ENCODE measurements at regions not wholly inside any gene's neighbourhood (a gene's known extent, or its start where the extent isn't known, plus 50 kb on each side); places are given as distances from the start of the nearest gene placed in this dataset.
"Not testable (repeated sequence)": the region's sequence is repeated elsewhere in the genome, so short reads cannot be mapped to it uniquely, and the experiment has no call there.

DNA sequence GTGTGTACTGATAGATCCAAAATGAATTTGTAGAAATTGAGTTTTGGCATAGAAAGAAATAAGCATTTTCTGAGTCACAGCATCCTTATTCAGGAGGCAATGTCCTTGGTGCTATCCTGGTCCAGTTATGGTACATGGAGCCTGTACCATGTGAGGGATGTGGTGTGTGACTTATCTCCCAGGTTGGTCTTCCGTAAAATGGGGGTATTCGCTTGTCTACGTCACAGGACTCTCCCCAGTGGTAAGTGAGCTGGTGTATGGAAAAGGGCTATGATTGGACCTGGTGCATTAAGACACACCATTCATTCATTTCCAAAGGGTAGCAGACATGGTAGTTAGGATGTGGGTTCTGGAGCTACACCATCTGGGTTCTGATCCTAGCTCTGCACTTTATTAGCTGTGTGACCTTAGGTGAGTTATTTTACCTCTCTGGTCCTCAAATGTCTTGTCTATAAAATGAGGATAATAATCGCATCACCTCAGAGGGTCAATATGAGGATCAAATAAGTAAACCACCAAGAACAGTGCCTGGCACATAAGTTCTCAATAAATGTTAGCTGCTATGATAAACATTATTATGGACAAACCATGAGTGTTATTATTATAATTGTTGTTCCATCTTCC, 119.2 kb downstream of the MYCN start:
- DNase-seq, result no peak

DNA sequence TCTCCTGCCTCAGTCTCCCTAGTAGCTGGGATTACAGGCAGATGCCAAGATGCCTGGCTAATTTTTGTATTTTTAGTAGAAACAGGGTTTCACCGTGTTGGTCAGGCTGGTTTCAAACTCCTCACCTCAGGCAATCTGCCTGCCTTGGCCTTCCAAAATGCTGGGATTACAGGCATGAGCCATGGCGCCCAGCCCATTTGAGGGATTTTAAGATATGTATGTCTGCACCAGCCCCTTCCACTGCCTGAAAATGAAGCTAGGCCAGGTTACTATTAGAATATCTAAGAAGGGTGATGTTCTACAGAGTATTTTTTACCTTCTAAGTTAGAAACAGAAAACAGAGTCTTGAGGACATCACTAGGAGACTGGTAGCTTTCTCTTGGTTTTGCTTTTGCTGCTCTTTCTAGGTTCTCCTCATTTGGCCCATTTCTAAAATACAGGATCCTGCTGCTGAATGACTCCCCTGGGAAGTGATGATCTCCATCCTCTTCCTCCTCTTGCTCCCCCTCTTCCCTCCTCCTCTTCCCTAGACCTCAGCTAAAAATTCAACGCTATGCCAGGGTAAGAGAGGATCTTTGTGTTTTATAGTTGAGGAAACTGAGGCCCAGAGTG, 118.5 kb downstream of the MYCN start:
- DNase-seq, result no peak

DNA sequence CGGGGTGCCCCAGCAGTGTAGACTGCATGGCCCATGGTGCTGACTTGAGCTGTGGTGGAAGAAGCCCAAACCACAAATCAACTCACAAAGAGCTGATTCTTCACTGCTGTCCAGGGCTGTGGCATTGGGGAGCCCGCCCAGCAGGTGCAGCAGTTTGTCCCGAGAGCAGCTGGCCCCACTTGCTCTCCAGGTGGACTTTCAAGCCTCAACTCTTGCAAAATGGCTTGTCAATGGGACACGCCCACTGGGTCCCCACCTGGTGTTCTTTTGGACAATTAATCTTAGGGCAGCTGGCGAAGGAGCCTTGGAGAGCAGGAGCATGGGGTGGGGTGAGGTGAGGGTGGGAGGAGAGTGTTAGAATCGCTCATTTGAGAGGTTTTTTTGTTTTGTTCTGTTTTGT, 117.9 kb downstream of the MYCN start:
- no peak for DNase-seq

DNA sequence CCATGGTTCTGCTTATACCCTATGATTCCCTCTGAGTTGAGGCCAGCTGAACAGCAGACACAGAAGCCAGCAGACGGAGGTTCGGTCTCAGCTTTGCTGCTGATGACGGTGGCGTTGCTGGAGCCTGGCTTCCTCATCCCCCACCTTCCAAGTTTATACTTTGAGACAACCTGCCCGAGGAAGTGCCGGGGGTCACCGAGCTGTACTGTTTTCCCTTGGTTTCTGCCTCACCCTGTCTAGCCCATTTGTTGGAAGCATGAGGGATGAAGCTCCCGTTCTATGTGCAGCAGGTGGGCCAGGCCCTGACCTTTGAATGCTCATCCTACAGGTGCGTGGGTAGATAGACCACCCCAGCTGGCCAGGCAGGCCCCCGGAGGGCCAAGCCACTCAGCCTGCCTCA, 117.3 kb downstream of the MYCN start:
- no peak for DNase-seq

DNA sequence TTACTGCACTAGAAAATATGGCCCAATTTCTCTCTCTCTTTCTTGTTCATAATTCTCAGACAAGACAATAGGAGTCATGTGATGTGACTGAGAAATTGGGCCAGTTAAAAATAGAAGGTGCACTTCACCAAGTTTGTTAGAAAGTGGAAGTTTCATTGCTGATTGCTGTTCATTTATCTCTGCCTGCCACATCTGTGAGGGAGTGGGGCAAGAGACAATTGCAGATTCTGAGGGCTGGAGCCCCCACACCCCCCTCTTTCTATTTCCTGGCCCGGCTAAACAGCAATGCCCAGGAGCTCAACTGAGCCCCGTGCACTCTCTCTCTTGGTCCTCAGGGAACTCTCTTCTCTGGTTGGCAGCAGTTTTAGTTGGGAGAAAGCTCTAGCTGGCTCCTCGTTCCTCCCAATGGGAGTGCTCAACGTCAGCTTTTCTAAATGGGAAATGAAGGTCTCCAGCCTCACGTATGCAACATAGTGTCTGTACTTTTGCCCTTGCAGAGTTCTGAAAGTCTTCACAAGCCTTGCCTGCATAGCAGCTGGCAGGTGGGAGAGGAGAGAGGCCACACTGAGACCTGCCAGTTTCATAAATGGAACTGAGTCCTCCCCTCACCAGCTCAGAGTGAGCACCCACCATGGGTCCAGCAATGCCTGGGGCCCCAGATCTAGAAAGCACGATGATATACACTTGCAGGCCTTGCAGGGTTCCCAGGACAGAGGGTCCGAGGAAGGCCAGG, 115.7 kb downstream of the MYCN start:
- DNase-seq, result no peak

DNA sequence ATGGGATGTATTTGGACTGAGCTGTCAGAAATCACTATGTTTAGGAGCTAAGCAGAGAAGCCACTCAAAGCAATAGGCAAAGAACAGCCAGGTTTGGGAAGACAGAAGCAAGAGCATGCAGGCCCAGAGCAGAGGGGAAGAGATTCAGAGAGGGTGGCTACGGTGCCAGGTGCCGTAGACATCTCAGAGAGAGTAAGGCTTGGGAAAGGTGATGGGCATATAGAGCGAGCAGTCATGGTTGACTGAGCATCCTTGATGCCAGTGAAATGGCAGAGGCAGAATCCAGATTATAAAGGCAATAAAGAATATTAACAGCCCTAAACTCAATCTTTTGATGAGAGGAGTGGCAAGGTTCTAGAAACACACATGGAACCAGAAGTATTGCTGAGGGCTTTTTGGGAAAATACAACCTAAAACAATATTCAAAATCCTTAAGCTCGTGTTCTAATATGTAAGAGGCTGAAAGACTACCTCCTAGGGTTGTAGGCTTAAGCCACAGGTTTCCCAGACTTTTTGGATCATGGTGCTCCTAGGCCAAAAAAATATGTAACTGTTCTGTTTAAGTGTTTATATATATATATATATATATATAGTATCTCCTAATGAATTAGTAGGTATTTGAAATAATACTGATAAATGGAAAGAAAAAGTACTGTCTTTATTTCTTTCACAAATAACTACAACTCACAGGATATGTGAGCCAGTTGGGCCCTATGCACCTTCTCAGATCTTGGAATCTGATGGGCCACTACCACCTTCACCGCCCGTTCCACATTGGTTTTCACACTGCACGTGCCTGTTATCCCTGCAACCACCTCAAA, 113.3 kb downstream of the MYCN start:
- no peak for DNase-seq

DNA sequence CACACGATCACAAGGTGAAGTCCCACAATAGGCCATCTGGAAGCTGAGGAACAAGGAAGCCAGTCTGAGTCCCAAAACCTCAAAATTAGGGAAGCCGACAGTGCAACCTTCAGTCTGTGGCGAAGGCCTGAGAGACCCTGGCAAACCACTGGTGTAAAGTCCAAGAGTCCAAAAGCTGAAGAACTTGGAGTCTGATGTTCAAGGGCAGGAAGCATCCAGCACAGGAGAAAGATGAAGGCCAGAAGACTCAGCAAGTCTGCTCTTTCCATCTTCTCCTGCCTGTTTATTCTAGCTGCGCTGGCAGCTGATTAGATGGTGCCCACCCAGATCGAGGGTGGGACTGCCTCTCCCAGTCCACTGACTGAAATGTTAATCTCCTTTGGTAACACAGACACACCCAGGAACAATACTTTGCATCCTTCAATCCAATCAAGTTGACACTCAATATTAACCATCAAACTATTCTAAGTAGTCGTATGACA, 112.3 kb downstream of the MYCN start:
- DNase-seq, result not testable (repeated sequence)

DNA sequence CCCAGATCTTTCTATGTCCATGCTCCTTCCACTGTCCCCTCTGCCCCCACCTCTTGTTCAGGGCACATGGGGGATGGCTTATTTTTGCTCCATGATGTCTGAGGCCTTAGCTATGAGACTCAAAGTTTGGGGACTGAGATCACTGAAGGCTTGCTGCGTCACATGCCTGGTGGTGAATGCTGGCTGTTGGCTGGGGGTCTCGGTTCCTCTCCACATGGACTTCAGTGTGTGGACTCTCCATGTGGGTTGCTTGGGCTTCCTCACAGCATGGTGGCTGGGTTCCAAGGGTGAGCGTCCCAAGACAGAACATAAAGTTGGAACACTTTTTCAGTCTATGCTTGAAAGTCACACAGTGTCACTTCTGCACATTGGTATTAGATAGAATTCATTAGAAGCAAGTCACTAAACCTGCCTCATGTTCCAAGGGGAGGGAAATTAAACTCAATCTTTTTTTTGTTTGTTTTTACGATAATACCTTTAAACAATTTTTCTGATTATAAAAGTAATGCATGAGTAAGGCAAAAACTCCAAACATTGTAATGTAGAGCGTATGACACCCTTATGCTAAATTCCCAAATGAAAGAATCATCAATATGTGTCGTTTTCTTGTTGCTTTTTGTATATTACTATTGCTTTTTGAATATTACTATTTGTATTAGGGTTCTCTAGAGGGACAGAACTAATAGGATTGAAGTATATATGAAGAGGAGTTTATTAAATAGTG, 111.7 kb downstream of the MYCN start:
- no peak for DNase-seq

DNA sequence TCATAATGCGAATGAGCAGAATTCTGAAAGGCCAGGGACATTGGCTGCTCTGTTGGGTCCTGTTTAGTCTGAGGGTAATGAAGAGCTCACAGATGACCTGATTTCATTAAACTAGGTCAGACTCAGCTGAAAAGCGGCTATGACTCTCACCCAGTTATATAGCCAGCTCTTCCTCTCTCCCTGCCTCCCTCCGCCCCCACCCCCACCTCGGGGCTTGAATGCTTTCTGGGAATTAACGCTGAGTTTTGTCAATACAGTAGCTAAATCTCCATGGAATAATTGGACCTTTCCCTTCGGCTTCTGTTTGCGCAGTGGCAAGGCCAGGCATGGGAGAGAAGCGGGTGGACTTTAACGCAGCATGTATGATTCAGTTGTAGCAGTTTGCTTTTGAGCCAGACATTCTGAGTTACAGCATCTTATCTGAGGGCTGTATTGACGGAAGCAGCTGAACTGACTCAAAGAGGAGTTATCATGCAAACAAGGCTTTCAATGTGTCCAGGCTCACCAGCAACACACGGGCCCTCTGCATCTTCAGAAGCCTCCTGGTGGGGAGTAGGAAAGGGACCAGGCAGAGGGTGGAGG, 110.6 kb downstream of the MYCN start:
- DNase-seq, result no peak

DNA sequence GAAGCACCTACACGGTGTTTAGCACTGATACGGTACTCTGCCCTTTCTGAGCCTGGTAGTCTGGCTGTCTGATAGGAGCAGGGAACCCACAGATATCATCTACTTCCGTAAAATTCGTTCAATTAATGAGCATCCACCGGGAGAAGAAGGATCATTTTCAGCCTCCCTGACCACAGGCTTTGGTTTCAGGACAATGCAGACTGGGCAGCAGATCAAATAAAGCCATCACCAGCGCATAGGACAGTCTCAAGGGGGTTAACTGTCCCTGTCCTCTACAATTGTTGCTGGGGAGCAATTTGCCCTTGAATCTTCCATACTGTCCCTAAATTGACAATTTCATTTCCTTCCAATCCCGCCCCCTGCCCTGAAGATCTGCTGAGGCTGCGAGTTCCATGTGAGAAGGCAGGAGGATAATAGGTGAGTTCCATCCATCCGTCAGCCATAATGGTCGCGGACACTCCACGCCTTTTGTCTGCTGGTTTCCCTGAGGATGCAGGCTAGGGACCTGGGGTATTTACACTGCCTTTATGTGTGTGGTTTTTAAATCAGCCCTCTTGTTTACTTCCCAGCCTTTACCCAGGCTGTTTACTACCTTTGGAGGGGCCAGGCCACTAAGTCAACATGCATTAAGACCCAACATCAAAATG, 110.0 kb downstream of the MYCN start:
- no peak for DNase-seq

DNA sequence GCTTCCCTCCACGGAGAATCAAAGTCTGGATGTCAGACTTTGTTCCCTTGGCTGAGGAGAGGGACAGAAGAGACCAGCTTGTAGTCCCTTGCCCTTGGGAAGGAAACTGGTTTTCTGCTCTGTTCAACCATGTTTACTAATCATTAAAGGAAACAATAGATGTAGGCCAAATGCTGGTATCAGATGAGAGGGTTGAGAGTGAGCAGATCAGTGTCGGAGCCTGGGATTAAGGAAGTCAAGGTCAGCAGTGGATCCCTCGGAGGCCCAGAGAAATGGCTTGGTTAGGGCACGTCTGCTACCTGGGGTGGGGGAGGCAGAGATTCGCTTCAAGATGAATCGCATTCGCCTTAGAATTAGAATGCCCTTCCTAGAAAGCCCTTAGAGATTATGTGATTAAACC, 109.1 kb downstream of the MYCN start:
- DNase-seq, result no peak

DNA sequence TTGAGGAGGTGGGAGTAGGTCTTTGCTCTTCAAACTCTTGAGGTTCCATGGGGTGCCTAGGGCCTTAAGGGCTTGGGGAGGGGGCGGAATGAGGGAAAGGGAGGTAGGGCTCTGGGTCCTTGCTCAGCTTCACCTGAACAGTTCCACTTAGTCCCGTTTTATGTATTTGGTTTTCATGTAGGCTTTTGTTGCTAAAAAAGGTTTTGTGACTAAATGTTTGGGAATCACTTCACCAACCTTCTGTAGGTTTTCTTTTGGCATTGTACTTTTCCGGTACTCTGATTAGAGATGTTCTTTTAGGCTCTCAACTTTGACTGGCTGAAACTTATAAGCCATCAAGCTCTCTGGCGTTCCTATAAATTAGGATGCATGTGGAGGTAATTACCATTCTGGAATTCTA, 108.1 kb downstream of the MYCN start:
- no peak for DNase-seq

DNA sequence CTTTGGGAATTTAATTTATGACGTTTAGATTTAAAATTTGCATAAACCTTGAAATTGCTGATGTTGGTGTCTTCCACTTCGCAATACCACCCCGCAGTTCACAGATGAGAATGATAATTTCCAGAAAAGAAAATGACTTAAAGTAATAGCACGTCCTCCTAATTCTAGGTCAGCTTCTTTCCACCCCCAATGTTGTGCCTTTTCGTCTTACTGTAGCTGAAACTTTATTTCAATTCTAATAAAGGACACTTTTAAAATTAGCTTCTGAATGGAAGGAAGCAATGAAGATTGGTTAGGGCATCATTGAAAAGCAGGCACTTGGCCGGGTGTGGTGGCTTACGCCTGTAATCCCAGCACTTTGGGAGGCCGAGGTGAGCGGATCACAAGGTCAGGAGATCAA, 107.4 kb downstream of the MYCN start:
- no peak for DNase-seq

DNA sequence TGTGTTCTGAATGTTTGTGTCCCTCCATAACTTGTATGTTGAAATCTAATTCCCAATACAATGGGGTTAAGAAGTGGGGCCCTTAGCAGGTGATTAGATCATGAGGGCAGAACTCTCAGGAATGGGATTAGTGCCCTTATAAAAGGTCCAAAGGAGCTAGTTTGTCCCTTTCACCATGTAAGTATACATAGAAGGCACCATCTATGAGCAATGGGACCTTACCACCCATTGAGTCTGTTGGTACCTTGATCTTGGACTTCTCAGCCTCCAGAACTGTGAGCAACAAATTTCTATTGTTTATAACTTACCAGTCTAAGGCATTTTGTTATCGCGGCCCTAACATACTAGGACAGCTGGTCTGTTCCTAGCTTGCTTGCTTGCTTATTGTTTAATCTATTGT, 106.3 kb downstream of the MYCN start:
- no peak for DNase-seq

DNA sequence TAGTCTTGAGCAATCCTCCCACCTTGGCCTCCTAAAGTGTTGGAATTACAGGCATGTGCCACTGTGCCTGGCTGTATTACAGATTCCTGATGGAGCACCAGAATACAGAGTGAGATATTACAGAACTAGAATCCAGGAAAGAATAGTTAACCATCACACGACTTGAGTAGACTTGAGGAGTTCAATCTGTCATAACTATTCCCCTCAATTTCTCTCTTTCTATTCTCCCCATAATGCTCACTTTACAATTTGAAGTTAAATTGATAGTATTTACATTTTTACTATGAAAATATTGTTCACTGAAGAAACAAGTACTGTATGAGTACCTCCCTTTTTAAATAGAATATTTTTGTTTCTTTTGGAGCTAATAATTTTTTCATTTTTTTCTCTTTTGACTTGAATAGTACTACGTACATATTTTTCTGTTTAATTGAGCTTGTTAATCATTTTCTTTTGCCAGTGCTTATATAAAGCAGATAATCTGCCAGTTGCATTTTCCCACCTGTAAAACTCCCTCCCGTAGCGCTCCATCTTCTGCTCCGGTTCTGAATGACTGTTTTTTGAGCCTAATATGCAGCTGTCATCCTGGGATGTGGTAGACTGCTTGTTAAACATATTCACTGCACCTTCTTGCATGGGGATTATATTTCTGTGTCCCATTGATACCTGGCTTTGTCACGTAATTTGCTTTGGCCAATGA, 105.5 kb downstream of the MYCN start:
- DNase-seq, result no peak

DNA sequence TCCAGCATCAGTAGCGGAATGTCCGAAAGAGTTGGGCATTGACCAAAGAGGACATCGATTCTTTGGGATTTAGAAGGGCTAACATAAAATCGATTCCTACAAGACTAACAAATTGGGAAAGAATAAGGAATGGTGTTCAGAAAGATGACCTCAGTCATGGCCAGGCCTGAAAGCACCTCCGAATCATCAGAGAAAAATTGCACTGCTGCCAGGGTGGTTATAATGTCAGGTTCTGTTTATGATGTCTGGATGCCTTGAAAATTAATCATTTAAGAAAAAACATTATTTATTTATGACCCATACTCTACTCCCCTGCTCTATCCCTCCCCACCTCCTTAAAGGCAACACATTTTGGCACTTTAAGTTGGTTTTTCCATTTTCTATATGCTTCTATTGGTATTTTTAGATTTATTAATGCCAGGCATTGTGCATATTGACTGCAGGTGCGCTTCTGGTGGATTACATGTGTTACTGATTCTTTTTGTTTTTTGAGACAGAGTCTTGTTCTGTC, 104.7 kb downstream of the MYCN start:
- DNase-seq, result no peak

DNA sequence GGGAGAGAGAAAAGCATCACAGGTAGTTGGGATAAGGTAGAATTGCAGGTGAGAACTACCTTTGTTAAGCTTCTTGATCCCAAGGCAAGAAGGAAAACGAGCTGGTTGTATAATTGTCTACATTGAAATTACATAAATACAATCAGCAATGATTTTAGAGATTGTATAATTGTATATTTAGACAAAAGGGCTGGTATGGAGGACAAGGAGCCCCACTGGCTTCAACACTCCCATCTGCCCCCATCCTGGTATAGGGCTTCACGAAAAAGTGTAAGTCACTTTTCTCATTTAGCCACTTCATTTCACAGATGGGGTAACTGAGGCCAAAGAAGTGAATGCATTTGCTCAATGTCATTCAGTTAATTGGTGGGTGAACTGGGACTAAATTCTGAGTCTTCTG, 103.3 kb downstream of the MYCN start:
- DNase-seq, result no peak

DNA sequence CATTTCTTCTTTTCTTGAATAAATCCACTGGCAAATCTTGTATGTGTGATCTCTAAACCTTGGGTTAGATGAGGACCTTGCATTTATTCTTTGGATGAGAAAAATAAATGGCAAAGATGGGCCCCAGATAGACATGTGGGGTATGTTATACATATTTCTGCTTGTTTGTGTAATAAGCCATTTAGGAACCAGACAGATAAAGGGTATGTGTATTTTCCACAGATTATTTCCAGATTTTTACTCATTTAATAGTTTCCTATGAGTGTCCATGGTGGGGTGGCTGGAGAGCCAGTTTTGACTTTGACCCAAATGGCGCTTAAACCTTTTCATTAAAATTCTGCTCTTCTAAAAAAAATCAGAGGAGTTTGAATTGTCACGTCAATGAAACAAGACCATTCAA, 102.8 kb downstream of the MYCN start:
- DNase-seq, result no peak

DNA sequence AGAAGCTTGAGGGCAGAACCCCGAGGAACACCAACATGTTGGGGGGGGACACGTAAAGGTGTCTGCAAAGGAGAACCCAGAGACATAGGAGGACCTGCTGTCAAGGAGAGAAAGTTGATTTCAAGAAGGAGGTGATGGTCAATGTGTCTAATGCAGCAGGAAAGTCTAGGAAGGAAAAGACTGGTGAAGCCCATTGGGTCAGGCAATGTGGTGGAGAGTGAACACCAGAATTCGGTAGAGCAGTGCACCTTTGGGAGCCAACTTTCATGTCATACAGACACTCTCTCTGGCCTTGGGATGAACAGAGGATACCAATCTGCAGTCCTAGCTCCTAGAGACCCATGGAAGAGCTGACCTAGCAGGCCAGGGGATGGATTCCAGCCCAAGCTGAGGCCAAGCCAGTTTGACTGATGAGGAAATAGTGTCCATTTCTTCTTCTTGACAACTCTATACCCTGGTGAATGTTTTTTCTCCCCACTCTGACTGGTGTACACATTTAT, 101.9 kb downstream of the MYCN start:
- no peak for DNase-seq

DNA sequence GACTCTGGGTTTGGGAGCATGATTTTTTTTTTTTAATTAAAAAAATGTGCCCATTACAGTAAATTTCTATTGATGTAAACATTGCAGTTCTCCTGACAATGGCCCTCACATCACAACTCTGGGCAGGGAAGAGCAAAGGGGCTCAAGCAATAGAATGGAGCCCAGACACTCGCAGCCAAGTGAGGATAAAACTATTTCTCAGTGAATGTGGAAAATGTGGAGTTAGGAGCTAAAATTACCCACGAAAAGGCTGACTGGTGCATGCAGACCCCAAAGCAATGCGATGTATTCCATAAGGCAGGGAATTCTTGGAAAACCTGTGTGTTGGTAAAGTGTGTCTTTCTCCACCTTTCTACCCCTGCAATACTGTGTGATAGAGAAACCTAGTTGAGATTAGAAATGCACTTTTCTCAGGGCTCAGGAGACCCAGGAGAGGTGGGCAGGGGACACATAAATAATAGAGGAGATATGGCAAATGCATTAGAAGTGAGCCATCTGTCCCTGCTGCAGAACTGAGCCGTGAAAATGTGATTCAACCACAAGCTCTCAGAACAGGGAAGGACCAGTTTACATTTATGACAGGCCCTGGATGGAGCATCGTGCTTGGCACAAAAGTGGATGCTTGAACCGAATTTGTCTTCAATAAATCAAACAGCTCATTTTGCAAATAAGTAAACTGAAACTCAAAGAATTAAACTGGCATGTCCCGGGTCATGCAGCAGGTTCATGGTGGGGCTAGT, 100.1 kb downstream of the MYCN start:
- no peak for DNase-seq

All from T-helper 2 cell (primary cell).